ENCODE measurements at regions not wholly inside any gene's neighbourhood (a gene's known extent, or its start where the extent isn't known, plus 50 kb on each side); places are given as distances from the start of the nearest gene placed in this dataset.

GRCh38 chr1:104733866-104734265 lies 984.2 kb downstream of the AMY1C start:
- WGBS (ENCODE audit: insufficient coverage): no CpG with 5 or more reads among the region's 1 CpG
- TF ChIP-seq, protein P1, sequence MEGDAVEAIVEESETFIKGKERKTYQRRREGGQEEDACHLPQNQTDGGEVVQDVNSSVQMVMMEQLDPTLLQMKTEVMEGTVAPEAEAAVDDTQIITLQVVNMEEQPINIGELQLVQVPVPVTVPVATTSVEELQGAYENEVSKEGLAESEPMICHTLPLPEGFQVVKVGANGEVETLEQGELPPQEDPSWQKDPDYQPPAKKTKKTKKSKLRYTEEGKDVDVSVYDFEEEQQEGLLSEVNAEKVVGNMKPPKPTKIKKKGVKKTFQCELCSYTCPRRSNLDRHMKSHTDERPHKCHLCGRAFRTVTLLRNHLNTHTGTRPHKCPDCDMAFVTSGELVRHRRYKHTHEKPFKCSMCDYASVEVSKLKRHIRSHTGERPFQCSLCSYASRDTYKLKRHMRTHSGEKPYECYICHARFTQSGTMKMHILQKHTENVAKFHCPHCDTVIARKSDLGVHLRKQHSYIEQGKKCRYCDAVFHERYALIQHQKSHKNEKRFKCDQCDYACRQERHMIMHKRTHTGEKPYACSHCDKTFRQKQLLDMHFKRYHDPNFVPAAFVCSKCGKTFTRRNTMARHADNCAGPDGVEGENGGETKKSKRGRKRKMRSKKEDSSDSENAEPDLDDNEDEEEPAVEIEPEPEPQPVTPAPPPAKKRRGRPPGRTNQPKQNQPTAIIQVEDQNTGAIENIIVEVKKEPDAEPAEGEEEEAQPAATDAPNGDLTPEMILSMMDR (IDR thresholded peaks at IDR 0.05): no peak
- POLR2A ChIA-PET: no interaction called here
- Histone ChIP-seq H3K79me2 (ENCODE audit: control insufficient read depth, insufficient read depth, low read length) (no peaks in the 10 kb centered on the region), H2AFZ (ENCODE audit: insufficient read depth, low read depth, low read length, poor library complexity, severe bottlenecking) (no peak overlapping the region), H3K27ac (ENCODE audit: low read length in 2 of 2) (no peak overlapping the region), H3K4me3 (ENCODE audit: control extremely low read depth in 1 of 5, extremely low read depth in 1 of 5, insufficient read depth in 1 of 5, low read depth in 2 of 5, low read length in 4 of 5) (no peak overlapping the region), H3K36me3 (replicated peaks in 1 of 2; ENCODE audit: control extremely low read depth in 1 of 2, control insufficient read depth in 1 of 2, extremely low read depth in 1 of 2, insufficient read depth in 2 of 2, low read length in 1 of 2) (no peaks in the 10 kb centered on the region), H3K9ac (ENCODE audit: low read length) (no peak overlapping the region), H3K4me1 (ENCODE audit: control insufficient read depth in 2 of 2, insufficient read depth in 2 of 2, low read length in 2 of 2) (no peaks in the 10 kb centered on the region), H3K4me2 (replicated peaks; ENCODE audit: low read depth, low read length, poor library complexity, severe bottlenecking) (no peak overlapping the region), H4K20me1 (ENCODE audit: control insufficient read depth, insufficient read depth, low read length, poor library complexity, severe bottlenecking) (no peaks in the 10 kb centered on the region), H3K9me3 (ENCODE audit: control extremely low read depth in 1 of 3, control insufficient read depth in 2 of 3, insufficient read depth in 1 of 3, low read length in 2 of 3) (no peaks in the 10 kb centered on the region), H3K27me3 (replicated peaks in 1 of 4; ENCODE audit: control extremely low read depth in 1 of 4, control insufficient read depth in 3 of 4, insufficient read depth in 4 of 4, low read length in 3 of 4) (no peaks in the 10 kb centered on the region)
- H3K4me1 Mint-ChIP-seq: no peaks in the 10 kb centered on the region
- intact Hi-C loops (cut with micrococcal nuclease): no loop called here
- H3K4me3 Mint-ChIP-seq: no peak overlapping the region
- CTCF ChIA-PET: no interaction called here
- H3K27ac Mint-ChIP-seq: no peak overlapping the region
- no peaks in the 10 kb centered on the region for H3K9me3 Mint-ChIP-seq (ENCODE audit: insufficient read depth)
- H3K27me3 Mint-ChIP-seq: no peaks in the 10 kb centered on the region
- DNase-seq: no peak
- ATAC-seq (ENCODE audit: low read depth): no peak

DNA sequence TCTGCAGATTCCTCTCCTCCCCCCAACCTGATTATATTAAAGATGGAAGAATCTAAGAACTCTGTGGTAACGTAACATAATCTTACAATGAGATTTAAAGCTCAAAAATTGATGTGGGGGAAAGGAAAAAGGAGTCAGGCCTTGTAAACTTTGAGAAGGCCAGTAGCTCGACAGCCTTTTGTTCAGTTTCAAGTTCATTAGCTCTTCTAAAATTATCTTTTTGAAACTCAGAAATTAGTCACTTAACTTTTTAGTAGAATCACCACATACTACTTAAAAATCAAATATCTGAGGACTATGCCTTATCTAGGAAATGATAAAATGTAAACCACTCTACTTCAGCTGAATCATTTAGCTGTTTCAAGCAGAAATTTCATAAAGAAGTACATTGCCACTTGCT lies 996.2 kb downstream of the AMY1C start:
- TF ChIP-seq, protein P1 (IDR thresholded peaks at IDR 0.05): no peak
- no peak for TF ChIP-seq EZH2 (IDR thresholded peaks at IDR 0.05; ENCODE audit: borderline replicate concordance, insufficient read depth, low read depth, low read length, poor library complexity, severe bottlenecking)
- no peak overlapping the region for H3K27ac Mint-ChIP-seq
- ChIA-PET CTCF (no interaction called here), POLR2A (no interaction called here)
- H3K9me3 Mint-ChIP-seq (ENCODE audit: insufficient read depth): no peaks in the 10 kb centered on the region
- H3K4me3 Mint-ChIP-seq: no peak overlapping the region
- ATAC-seq (ENCODE audit: low read depth) (no peak), DNase-seq (no peak)
- no peak overlapping the region for H3K27ac ChIP-seq (ENCODE audit: low read length in 2 of 2)
- no CpG with 5 or more reads among the region's 2 CpGs for WGBS (ENCODE audit: insufficient coverage)
- H3K4me1 ChIP-seq (ENCODE audit: control insufficient read depth in 2 of 2, insufficient read depth in 2 of 2, low read length in 2 of 2): peaks cover 0 to 2% of the 10 kb centered on the region in 2 donors
- intact Hi-C loops (cut with micrococcal nuclease): no loop called here
- H3K9ac ChIP-seq (ENCODE audit: low read length): no peak overlapping the region
- no peaks in the 10 kb centered on the region for H3K27me3 Mint-ChIP-seq
- no peaks in the 10 kb centered on the region for H4K20me1 ChIP-seq (ENCODE audit: control insufficient read depth, insufficient read depth, low read length, poor library complexity, severe bottlenecking)
- no peaks in the 10 kb centered on the region for H3K27me3 ChIP-seq (replicated peaks in 1 of 4; ENCODE audit: control extremely low read depth in 1 of 4, control insufficient read depth in 3 of 4, insufficient read depth in 4 of 4, low read length in 3 of 4)
- H3K4me1 Mint-ChIP-seq: peaks cover 3% of the 10 kb centered on the region
- no peak overlapping the region for H3K4me3 ChIP-seq (ENCODE audit: control extremely low read depth in 1 of 5, extremely low read depth in 1 of 5, insufficient read depth in 1 of 5, low read depth in 2 of 5, low read length in 4 of 5)
- H3K79me2 ChIP-seq (ENCODE audit: control insufficient read depth, insufficient read depth, low read length): no peaks in the 10 kb centered on the region
- peaks cover 0 to 1% (median 0%) of the 10 kb centered on the region in 3 donors for H3K9me3 ChIP-seq (ENCODE audit: control extremely low read depth in 1 of 3, control insufficient read depth in 2 of 3, insufficient read depth in 1 of 3, low read length in 2 of 3)
- H3K36me3 ChIP-seq (replicated peaks in 1 of 2; ENCODE audit: control extremely low read depth in 1 of 2, control insufficient read depth in 1 of 2, extremely low read depth in 1 of 2, insufficient read depth in 2 of 2, low read length in 1 of 2): no peaks in the 10 kb centered on the region
- H2AFZ ChIP-seq (ENCODE audit: insufficient read depth, low read depth, low read length, poor library complexity, severe bottlenecking): no peak overlapping the region
- no peak overlapping the region for H3K4me2 ChIP-seq (replicated peaks; ENCODE audit: low read depth, low read length, poor library complexity, severe bottlenecking)
